ENCODE measurements at regions not wholly inside any gene's neighbourhood (a gene's known extent, or its start where the extent isn't known, plus 50 kb on each side); places are given as distances from the start of the nearest gene placed in this dataset.

DNA sequence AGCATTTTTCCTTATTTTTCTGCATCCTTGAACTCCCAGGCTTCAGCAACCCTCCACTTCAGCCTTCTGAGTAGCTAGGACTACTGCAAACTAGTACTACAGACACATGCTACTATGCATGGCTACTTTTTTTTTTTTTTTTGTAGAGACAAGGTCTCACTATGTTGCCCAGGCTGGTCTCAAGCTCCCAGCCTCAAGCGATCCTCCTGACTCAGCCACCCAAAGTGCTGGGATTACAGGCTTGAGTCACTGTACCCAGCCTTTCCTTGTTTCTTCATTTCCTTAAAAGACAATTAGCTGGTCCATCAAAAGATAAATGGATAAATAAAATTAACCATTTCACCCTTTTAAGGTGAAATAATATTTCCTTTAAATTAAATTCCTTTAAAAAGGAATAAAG lies 205.8 kb downstream of the SPTSSA start:
- Histone ChIP-seq H3K9me3 (ENCODE audit: control extremely low read depth in 1 of 3, control insufficient read depth in 2 of 3, insufficient read depth in 1 of 3, low read length in 2 of 3) (no peaks in the 10 kb centered on the region), H3K4me3 (ENCODE audit: control extremely low read depth in 1 of 5, extremely low read depth in 1 of 5, insufficient read depth in 1 of 5, low read depth in 2 of 5, low read length in 4 of 5) (no peak overlapping the region), H3K4me2 (replicated peaks; ENCODE audit: low read depth, low read length, poor library complexity, severe bottlenecking) (no peak overlapping the region), H3K36me3 (replicated peaks in 1 of 2; ENCODE audit: control extremely low read depth in 1 of 2, control insufficient read depth in 1 of 2, extremely low read depth in 1 of 2, insufficient read depth in 2 of 2, low read length in 1 of 2) (no peaks in the 10 kb centered on the region), H4K20me1 (ENCODE audit: control insufficient read depth, insufficient read depth, low read length, poor library complexity, severe bottlenecking) (no peaks in the 10 kb centered on the region), H3K79me2 (ENCODE audit: control insufficient read depth, insufficient read depth, low read length) (no peaks in the 10 kb centered on the region), H3K9ac (ENCODE audit: low read length) (no peak overlapping the region), H3K27me3 (replicated peaks in 1 of 4; ENCODE audit: control extremely low read depth in 1 of 4, control insufficient read depth in 3 of 4, insufficient read depth in 4 of 4, low read length in 3 of 4) (no peaks in the 10 kb centered on the region), H2AFZ (ENCODE audit: insufficient read depth, low read depth, low read length, poor library complexity, severe bottlenecking) (no peak overlapping the region), H3K4me1 (ENCODE audit: control insufficient read depth in 2 of 2, insufficient read depth in 2 of 2, low read length in 2 of 2) (no peaks in the 10 kb centered on the region), H3K27ac (ENCODE audit: low read length in 2 of 2) (no peak overlapping the region)
- intact Hi-C loops (cut with micrococcal nuclease) = no loop called here
- ATAC-seq (ENCODE audit: low read depth) (no peak), DNase-seq (no peak)
- no peaks in the 10 kb centered on the region for H3K4me1 Mint-ChIP-seq
- POLR2A ChIA-PET = no interaction called here
- CTCF ChIA-PET = no interaction called here
- 100% methylated on average over 1 of the region's 1 CpG for WGBS (ENCODE audit: insufficient coverage)
- TF ChIP-seq EZH2 (IDR thresholded peaks at IDR 0.05; ENCODE audit: borderline replicate concordance, insufficient read depth, low read depth, low read length, poor library complexity, severe bottlenecking) = no peak
- no peak overlapping the region for H3K4me3 Mint-ChIP-seq
- H3K9me3 Mint-ChIP-seq (ENCODE audit: insufficient read depth) = no peaks in the 10 kb centered on the region
- peaks cover 9% of the 10 kb centered on the region for H3K27me3 Mint-ChIP-seq
- no peak overlapping the region for H3K27ac Mint-ChIP-seq

DNA sequence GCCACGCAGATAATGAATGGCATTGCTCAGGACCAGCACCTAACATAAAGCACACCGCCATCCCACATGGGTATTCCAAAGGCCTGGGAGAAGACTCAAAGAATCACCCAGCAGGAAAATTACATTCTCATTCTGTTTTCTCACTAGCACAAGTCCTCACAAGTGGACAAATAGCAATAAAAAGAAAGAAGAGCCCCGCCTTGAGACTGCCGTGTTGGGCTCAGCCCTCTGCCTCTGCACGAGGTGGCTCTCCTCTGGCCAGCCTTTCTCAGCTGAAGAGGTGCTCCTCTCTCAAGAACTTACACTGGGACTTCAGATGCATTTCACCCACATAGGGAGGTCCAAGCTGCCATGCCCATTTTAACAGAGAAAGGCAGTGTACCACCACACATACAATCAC lies 207.5 kb downstream of the SPTSSA start:
- Histone ChIP-seq H3K4me3 (ENCODE audit: control extremely low read depth in 1 of 5, extremely low read depth in 1 of 5, insufficient read depth in 1 of 5, low read depth in 2 of 5, low read length in 4 of 5) (no peak overlapping the region), H3K79me2 (ENCODE audit: control insufficient read depth, insufficient read depth, low read length) (no peaks in the 10 kb centered on the region), H4K20me1 (ENCODE audit: control insufficient read depth, insufficient read depth, low read length, poor library complexity, severe bottlenecking) (no peaks in the 10 kb centered on the region), H2AFZ (ENCODE audit: insufficient read depth, low read depth, low read length, poor library complexity, severe bottlenecking) (no peak overlapping the region), H3K9ac (ENCODE audit: low read length) (no peak overlapping the region), H3K4me2 (replicated peaks; ENCODE audit: low read depth, low read length, poor library complexity, severe bottlenecking) (no peak overlapping the region), H3K9me3 (ENCODE audit: control extremely low read depth in 1 of 3, control insufficient read depth in 2 of 3, insufficient read depth in 1 of 3, low read length in 2 of 3) (no peaks in the 10 kb centered on the region), H3K27me3 (replicated peaks in 1 of 4; ENCODE audit: control extremely low read depth in 1 of 4, control insufficient read depth in 3 of 4, insufficient read depth in 4 of 4, low read length in 3 of 4) (no peaks in the 10 kb centered on the region), H3K4me1 (ENCODE audit: control insufficient read depth in 2 of 2, insufficient read depth in 2 of 2, low read length in 2 of 2) (no peaks in the 10 kb centered on the region), H3K27ac (ENCODE audit: low read length in 2 of 2) (no peak overlapping the region), H3K36me3 (replicated peaks in 1 of 2; ENCODE audit: control extremely low read depth in 1 of 2, control insufficient read depth in 1 of 2, extremely low read depth in 1 of 2, insufficient read depth in 2 of 2, low read length in 1 of 2) (no peaks in the 10 kb centered on the region)
- Mint-ChIP-seq H3K4me3 (no peak overlapping the region), H3K27me3 (peaks cover 4% of the 10 kb centered on the region), H3K4me1 (no peaks in the 10 kb centered on the region), H3K9me3 (ENCODE audit: insufficient read depth) (no peaks in the 10 kb centered on the region), H3K27ac (no peak overlapping the region)
- ChIA-PET CTCF (no interaction called here), POLR2A (no interaction called here)
- TF ChIP-seq, protein P1, sequence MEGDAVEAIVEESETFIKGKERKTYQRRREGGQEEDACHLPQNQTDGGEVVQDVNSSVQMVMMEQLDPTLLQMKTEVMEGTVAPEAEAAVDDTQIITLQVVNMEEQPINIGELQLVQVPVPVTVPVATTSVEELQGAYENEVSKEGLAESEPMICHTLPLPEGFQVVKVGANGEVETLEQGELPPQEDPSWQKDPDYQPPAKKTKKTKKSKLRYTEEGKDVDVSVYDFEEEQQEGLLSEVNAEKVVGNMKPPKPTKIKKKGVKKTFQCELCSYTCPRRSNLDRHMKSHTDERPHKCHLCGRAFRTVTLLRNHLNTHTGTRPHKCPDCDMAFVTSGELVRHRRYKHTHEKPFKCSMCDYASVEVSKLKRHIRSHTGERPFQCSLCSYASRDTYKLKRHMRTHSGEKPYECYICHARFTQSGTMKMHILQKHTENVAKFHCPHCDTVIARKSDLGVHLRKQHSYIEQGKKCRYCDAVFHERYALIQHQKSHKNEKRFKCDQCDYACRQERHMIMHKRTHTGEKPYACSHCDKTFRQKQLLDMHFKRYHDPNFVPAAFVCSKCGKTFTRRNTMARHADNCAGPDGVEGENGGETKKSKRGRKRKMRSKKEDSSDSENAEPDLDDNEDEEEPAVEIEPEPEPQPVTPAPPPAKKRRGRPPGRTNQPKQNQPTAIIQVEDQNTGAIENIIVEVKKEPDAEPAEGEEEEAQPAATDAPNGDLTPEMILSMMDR (IDR thresholded peaks at IDR 0.05) = no peak
- no peak for TF ChIP-seq EZH2 (IDR thresholded peaks at IDR 0.05; ENCODE audit: borderline replicate concordance, insufficient read depth, low read depth, low read length, poor library complexity, severe bottlenecking)
- DNase-seq (no peak), ATAC-seq (ENCODE audit: low read depth) (no peak)
- 89% methylated on average over 4 of the region's 5 CpGs for WGBS (ENCODE audit: insufficient coverage)
- intact Hi-C loops (cut with micrococcal nuclease) = no loop called here
